ENCODE measurements at regions not wholly inside any gene's neighbourhood (a gene's known extent, or its start where the extent isn't known, plus 50 kb on each side); places are given as distances from the start of the nearest gene placed in this dataset.
A peak's percentile ranks its signal among the peaks of the same experiment; 100 is the strongest.
"Not testable (repeated sequence)": the region's sequence is repeated elsewhere in the genome, so short reads cannot be mapped to it uniquely, and the experiment has no call there.

DNA sequence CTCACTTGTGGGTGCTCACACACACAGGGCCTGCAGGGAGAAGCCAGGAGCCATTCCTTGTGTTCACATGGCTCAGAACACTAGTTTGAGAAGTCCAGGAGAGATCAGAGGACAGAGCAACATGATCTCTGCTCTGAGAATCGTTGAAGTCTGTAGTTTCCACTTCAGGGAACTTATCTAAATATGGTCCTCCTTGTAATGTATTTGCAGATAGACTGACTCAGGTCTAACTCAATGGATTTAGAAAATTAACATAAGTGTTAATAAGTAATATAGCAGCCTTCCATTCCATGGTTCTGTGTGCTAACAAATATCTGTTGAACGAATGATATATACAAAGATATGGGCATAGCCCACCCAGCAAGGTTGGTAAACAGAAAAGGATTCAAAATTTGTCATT is 119.8 kb upstream of the STARD13 start:
- H3K27me3 ChIP-seq (ENCODE audit: low read depth): no peaks in the 10 kb centered on the region
- H3K4me1 ChIP-seq: peaks cover 17% of the 10 kb centered on the region
- TF ChIP-seq, protein P1, sequence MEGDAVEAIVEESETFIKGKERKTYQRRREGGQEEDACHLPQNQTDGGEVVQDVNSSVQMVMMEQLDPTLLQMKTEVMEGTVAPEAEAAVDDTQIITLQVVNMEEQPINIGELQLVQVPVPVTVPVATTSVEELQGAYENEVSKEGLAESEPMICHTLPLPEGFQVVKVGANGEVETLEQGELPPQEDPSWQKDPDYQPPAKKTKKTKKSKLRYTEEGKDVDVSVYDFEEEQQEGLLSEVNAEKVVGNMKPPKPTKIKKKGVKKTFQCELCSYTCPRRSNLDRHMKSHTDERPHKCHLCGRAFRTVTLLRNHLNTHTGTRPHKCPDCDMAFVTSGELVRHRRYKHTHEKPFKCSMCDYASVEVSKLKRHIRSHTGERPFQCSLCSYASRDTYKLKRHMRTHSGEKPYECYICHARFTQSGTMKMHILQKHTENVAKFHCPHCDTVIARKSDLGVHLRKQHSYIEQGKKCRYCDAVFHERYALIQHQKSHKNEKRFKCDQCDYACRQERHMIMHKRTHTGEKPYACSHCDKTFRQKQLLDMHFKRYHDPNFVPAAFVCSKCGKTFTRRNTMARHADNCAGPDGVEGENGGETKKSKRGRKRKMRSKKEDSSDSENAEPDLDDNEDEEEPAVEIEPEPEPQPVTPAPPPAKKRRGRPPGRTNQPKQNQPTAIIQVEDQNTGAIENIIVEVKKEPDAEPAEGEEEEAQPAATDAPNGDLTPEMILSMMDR (IDR thresholded peaks at IDR 0.05): no peak
- intact Hi-C loops (cut with DNase I): no loop called here
- no peak overlapping the region for H3K27ac ChIP-seq
- no peaks in the 10 kb centered on the region for H3K9me3 ChIP-seq
- no peaks in the 10 kb centered on the region for H3K36me3 ChIP-seq
- no peak for DNase-seq
- ATAC-seq: no peak
- no peak overlapping the region for H3K4me3 ChIP-seq

DNA sequence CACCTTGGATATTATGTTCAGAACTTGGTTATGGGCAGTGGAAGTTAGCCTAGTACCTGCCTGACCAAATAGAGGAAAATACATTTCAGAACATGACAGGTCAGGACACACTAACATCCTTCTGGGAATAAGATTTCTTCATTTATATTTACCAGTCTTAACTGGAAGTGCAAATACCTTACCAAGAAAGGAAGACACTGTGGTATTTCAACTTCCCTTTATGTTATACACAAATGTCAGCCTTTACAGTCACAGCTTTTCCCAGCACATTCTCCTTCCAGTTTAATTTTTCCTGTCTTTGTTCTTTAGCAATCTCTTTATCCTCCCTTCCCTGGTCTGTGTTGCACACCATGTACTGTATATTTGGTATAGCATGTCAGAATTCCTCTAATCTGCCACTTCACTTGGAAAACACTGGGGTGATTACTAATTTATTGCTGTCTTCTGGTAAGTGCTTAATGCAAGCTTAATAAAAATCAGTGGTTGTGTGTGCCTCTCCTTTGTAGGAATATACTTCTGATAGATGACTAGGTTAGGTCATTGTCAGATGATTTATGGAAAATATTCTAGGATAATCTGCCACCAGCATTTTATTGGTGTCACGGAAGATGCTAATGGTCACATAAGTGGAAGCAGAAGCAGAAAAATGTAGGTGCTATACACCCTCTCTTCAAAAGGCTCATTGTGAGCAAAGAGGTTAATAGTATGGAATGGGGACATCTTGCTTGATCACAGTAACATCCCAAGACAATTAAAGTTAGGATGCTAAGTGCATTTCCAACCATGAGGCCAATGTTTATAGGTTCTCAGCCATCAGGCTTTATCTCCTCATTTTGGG is 124.3 kb upstream of the STARD13 start:
- intact Hi-C loops (cut with DNase I): no loop called here
- DNase-seq: no peak
- TF ChIP-seq, protein P1 (IDR thresholded peaks at IDR 0.05): no peak
- H3K9me3 ChIP-seq: no peaks in the 10 kb centered on the region
- no peak overlapping the region for H3K4me3 ChIP-seq
- no peaks in the 10 kb centered on the region for H3K36me3 ChIP-seq
- no peaks in the 10 kb centered on the region for H3K27me3 ChIP-seq (ENCODE audit: low read depth)
- ATAC-seq: no peak
- H3K27ac ChIP-seq: no peak overlapping the region
- H3K4me1 ChIP-seq: peaks cover 14% of the 10 kb centered on the region

DNA sequence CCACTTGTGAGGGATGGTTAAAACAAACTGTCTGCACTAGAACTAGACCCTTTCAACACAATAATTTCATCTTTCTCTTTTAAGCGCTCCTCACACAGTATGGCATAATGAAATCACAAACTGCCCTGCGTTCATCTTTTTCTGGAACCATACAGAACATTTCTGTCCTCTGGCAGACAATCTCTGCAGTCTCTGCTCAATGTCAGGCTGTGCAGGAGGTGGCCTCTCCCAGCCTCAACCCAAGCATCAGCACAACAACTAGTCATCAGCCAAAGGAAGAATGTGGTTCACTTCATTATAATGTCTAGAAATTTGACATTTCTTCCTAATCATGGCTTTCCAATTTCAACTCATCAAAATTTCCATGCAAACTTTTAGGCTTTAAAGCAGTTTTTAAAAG is 125.1 kb upstream of the STARD13 start:
- no peak for DNase-seq
- Histone ChIP-seq H3K36me3 (no peaks in the 10 kb centered on the region), H3K4me3 (no peak overlapping the region), H3K4me1 (peaks cover 14% of the 10 kb centered on the region), H3K27me3 (ENCODE audit: low read depth) (no peaks in the 10 kb centered on the region), H3K27ac (no peak overlapping the region), H3K9me3 (no peaks in the 10 kb centered on the region)
- intact Hi-C loops (cut with DNase I): no loop called here
- TF ChIP-seq, protein P1 (IDR thresholded peaks at IDR 0.05): no peak
- ATAC-seq: no peak

DNA sequence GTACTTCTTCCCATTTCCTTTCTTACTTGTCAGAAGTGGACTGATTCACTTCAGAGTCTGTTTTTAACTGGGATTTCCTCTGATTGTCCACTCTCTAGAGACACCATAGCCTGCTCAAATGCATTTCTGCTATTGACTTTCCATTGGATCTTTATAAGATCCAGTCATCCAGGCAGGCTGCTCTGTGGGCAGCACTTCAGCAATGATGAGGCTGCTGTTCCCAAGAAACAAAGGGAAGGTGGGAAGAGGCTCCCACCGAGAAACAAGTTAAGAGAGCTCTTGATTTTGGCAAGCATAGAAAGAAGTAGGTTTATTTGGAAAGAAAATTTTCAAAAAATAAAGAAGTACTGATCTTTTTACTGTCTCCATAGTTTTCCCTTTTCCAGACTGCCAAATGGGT is 125.8 kb upstream of the STARD13 start:
- ATAC-seq (no peak), DNase-seq (no peak)
- no peak overlapping the region for H3K4me3 ChIP-seq
- TF ChIP-seq, protein P1 (IDR thresholded peaks at IDR 0.05): no peak
- H3K27me3 ChIP-seq (ENCODE audit: low read depth): no peaks in the 10 kb centered on the region
- intact Hi-C loops (cut with DNase I): no loop called here
- peak overlapping the region; percentile 6 for H3K27ac ChIP-seq
- peaks cover 14% of the 10 kb centered on the region for H3K4me1 ChIP-seq
- no peaks in the 10 kb centered on the region for H3K9me3 ChIP-seq
- no peaks in the 10 kb centered on the region for H3K36me3 ChIP-seq

DNA sequence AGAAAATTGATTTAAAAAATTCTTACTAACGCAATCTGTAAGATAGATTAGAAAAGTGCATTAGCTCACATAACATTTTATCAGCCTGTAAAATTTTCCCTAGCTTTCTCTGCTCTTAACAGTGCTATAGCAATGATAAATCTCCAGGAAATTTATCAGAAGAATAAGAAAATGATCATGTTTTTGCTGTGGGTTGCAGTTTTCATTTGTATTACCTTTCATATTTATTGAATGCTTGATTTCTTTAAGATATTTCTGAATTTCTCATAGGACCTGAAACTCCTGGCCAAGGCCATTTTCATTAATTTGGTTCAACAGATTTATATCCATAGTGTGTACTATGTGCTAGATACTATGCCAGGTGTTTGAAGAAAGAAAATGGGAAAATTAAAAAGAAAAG is 130.3 kb upstream of the STARD13 start:
- no peak for DNase-seq
- no peak overlapping the region for H3K27ac ChIP-seq
- no peaks in the 10 kb centered on the region for H3K36me3 ChIP-seq
- ATAC-seq: no peak
- no peaks in the 10 kb centered on the region for H3K4me1 ChIP-seq
- TF ChIP-seq, protein P1 (IDR thresholded peaks at IDR 0.05): no peak
- H3K27me3 ChIP-seq (ENCODE audit: low read depth): no peaks in the 10 kb centered on the region
- no peak overlapping the region for H3K4me3 ChIP-seq
- no peaks in the 10 kb centered on the region for H3K9me3 ChIP-seq
- intact Hi-C loops (cut with DNase I): no loop called here

DNA sequence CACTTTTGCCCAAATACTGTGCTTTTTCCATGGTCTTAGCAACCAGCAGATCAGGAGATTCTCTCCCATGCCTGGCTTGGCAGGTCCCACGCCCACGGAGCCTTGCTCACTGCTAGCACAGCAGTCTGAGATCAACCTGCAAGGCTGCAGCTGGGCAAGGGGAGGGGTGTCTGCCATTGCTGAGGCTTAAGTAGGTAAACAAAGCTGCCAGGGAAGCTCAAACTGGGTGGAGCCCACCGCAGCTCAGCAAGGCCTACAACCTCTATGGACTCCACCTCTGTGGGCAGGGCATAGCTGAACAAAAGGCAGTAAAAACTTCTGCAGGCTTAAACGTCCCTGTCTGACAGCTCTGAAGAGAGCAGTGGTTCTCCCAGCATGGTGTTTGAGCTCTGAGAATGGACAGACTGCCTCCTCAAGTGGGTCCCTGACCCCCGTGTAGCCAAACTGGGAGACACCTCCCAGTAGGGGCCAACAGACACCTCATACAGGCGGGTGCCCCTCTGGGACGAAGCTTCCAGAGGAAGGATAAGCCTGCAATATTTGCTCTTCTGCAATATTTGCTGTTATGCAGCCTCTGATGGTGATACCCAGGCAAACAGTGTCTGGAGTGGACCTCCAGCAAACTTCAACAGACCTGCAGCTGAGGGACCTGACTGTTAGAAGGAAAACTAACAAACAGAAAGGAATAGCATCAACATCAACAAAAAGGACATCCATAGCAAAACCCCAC is 132.8 kb upstream of the STARD13 start:
- H3K4me1 ChIP-seq; H3K36me3 ChIP-seq; DNase-seq; H3K27ac ChIP-seq; H3K9me3 ChIP-seq; ATAC-seq; H3K4me3 ChIP-seq; H3K27me3 ChIP-seq (ENCODE audit: low read depth); intact Hi-C loops (cut with DNase I): not testable (repeated sequence)

DNA sequence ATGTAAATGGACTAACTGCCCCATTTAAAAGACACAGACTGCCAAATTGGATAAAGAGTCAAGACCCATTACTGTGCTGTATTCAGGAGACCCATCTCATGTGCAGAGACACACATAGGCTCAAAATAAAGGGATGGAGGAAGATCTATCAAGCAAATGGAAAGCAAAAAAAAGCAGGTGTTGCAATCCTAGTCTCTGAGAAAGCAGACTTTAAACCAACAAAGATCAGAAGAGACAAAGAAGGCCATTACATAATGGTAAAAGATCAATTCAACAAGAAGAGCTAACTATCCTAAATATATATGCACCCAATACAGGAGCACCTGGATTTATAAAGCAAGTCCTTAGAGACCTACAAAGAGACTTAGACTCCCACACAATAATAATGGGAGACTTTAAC is 134.6 kb upstream of the STARD13 start:
- H3K27me3 ChIP-seq (ENCODE audit: low read depth); H3K9me3 ChIP-seq; H3K36me3 ChIP-seq; intact Hi-C loops (cut with DNase I); H3K4me3 ChIP-seq; DNase-seq; H3K27ac ChIP-seq; H3K4me1 ChIP-seq; ATAC-seq: not testable (repeated sequence)

Data from lower lobe of right lung (tissue), 2 donors.